A549 (cell line): ENCODE measurements at regions not wholly inside any gene's neighbourhood (a gene's known extent, or its start where the extent isn't known, plus 50 kb on each side); places are given as distances from the start of the nearest gene placed in this dataset.

Experiments
- ATAC-seq, 2 experiments: fragments of 200-7000 bp in 1 of 2; fragments of >200 bp in 1 of 2; cut with Nextera tagmentation in 1 of 2; cut with Tn5 transposase in 1 of 2; 3 replicates each; pipeline versions ENCODE4 v1.8.0 to v1.9.1; 2018 to 2020; ENCODE audit warnings: mild to moderate bottlenecking in 1 of 2, moderate library complexity in 1 of 2
- CTCF ChIA-PET: fragments of 300-600 bp; sonication (Branson Sonifier 250); formaldehyde crosslinking; extraction: SDS; loops from one replicate; lab custom pipeline; 2021; ENCODE audit warnings: antibody characterized with exemption, inconsistent platforms; lab: Yijun Ruan, JAX
- POLR2A ChIA-PET: fragments of 350-600 bp; formaldehyde crosslinking; extraction: SDS; loops from one replicate; lab custom pipeline; 2021; ENCODE audit warnings: antibody characterized with exemption, inconsistent platforms; lab: Yijun Ruan, JAX
- DNase-seq, 2 experiments: peaks; one replicate each; pipeline versions ENCODE4 v3.0.0 to v3.0.0-alpha.2; 2011 to 2016; ENCODE audit warnings: low read depth in 1 of 2, low spot score in 1 of 2
- FAIRE-seq: peaks from 2 replicates; lab custom pipeline; 2011; peaks lifted over from hg19 to GRCh38; lab: Jason Lieb, UNC
- H3K27ac ChIP-seq, 2 experiments: fragments of >200 bp; sonication (Bioruptor Twin); formaldehyde crosslinking; 3 replicates each; pipeline ENCODE4 v1.5.1; 2016 to 2017
- H3K4me1 ChIP-seq: fragments of >200 bp; sonication (Bioruptor Twin); formaldehyde crosslinking; 3 replicates; pipeline ENCODE4 v1.6.1; 2016
- H3K4me2 ChIP-seq: fragments of >200 bp; sonication (Bioruptor Twin); formaldehyde crosslinking; 3 replicates; pipeline ENCODE4 v1.6.1; 2016
- H3K4me3 ChIP-seq: fragments of >200 bp; sonication (Bioruptor Twin); formaldehyde crosslinking; 3 replicates; pipeline ENCODE4 v1.5.1; 2016
- H3K9me3 ChIP-seq: fragments of >200 bp; sonication (Bioruptor Twin); formaldehyde crosslinking; 3 replicates; pipeline ENCODE4 v1.6.1; 2016
- CEBPB ChIP-seq, 2 experiments: fragments of >200 bp in 1 of 2; sonication (Bioruptor Twin) in 1 of 2; formaldehyde crosslinking in 1 of 2; IDR thresholded peaks; 2 replicates each; pipeline ENCODE4 v1.6.1; 2012 to 2016
- CHD4 ChIP-seq: fragments of 200-600 bp; sonication (generic); IDR thresholded peaks from 2 replicates; pipeline ENCODE4 v1.6.1; 2016; ENCODE audit warnings: antibody characterized with exemption, mild to moderate bottlenecking, borderline replicate concordance
- EHMT2 ChIP-seq: fragments of 200-600 bp; sonication (generic); IDR thresholded peaks from 2 replicates; pipeline ENCODE4 v1.6.1; 2016; ENCODE audit warnings: antibody characterized with exemption, low read depth, mild to moderate bottlenecking, moderate library complexity
- GATA3 ChIP-seq: IDR thresholded peaks from 2 replicates; pipeline ENCODE4 v1.6.1; 2012; ENCODE audit warnings: borderline replicate concordance
- HMGXB4 ChIP-seq: fragments of 250-450 bp; sonication (Bioruptor Pico); IDR thresholded peaks from 2 replicates; pipeline ENCODE4 v1.5.0; 2021; ENCODE audit warnings: mild to moderate bottlenecking, moderate library complexity, borderline replicate concordance
- HOXB5 ChIP-seq: fragments of 250-450 bp; sonication (Bioruptor Pico); IDR thresholded peaks from 2 replicates; pipeline ENCODE4 v1.5.0; 2020; ENCODE audit warnings: mild to moderate bottlenecking, moderate library complexity
- JUN ChIP-seq, 2 experiments: fragments of >200 bp; sonication (Bioruptor Twin); formaldehyde crosslinking; IDR thresholded peaks; 2 replicates in 1 of 2; 3 replicates in 1 of 2; pipeline ENCODE4 v1.6.1; 2016 to 2017
- KDM1A ChIP-seq: fragments of 200-600 bp; sonication (generic); IDR thresholded peaks from 2 replicates; pipeline ENCODE4 v1.6.1; 2016; ENCODE audit warnings: low read depth, mild to moderate bottlenecking
- KDM5A ChIP-seq: fragments of 200-600 bp; sonication (generic); IDR thresholded peaks from 2 replicates; pipeline ENCODE4 v1.6.1; 2016; ENCODE audit warnings: antibody characterized with exemption, mild to moderate bottlenecking
- MAFK ChIP-seq: fragments of 450-650 bp; IDR thresholded peaks from 2 replicates; pipeline ENCODE4 v1.6.1; 2014; ENCODE audit not compliant: partially characterized antibody
- MYC ChIP-seq: IDR thresholded peaks from 2 replicates; pipeline ENCODE4 v1.6.1; 2012; ENCODE audit warnings: mild to moderate bottlenecking, inconsistent platforms, low read length, improper control_type of control experiment, borderline replicate concordance
- NFE2L2 ChIP-seq: fragments of 150-350 bp; conservative IDR thresholded peaks from 2 replicates; pipeline ENCODE4 v1.6.1; 2014; ENCODE audit warnings: low read length
- NPAS2 ChIP-seq: fragments of 250-450 bp; sonication (Bioruptor Pico); IDR thresholded peaks from 2 replicates; pipeline ENCODE4 v1.8.0; 2022; ENCODE audit warnings: mild to moderate bottlenecking, moderate library complexity, borderline replicate concordance
- PBX3 ChIP-seq: IDR thresholded peaks from 2 replicates; pipeline ENCODE4 v1.6.1; 2012
- POLR2AphosphoS2 ChIP-seq: conservative IDR thresholded peaks from 2 replicates; pipeline ENCODE4 v1.6.1; 2012; ENCODE audit warnings: low read length, improper control_type of control experiment, inconsistent platforms
- SREBF2 ChIP-seq: fragments of 450-650 bp; IDR thresholded peaks from 2 replicates; pipeline ENCODE4 v1.6.1; 2014; ENCODE audit warnings: mild to moderate bottlenecking, moderate library complexity
- TFCP2L1 ChIP-seq: fragments of 250-450 bp; sonication (Bioruptor Pico); IDR thresholded peaks from 2 replicates; pipeline ENCODE4 v1.5.0; 2021; ENCODE audit warnings: mild to moderate bottlenecking
- TP53 ChIP-seq: fragments of 250-450 bp; sonication (Bioruptor Pico); IDR thresholded peaks from 2 replicates; pipeline ENCODE4 v1.5.0; 2021; ENCODE audit warnings: mild to moderate bottlenecking, moderate library complexity
- USF2 ChIP-seq: fragments of 450-650 bp; IDR thresholded peaks from 2 replicates; pipeline ENCODE4 v1.6.1; 2014; ENCODE audit warnings: antibody characterized with exemption
- WGBS: methylation state at CpG from one replicate; pipeline ENCODE4 v1.1.6; 2017; ENCODE audit errors: missing lambda C conversion rate; 5-methylcytosine and 5-hydroxymethylcytosine counted together

GRCh38 chr9:89792189-89793123 lies 187.6 kb downstream of the GADD45G start:
- POLR2A ChIA-PET = no interaction called here
- no peak overlapping the region for H3K27ac ChIP-seq
- 45% methylated on average over 12 of the region's 12 CpGs for WGBS
- TF ChIP-seq PBX3 (no peak), SREBF2 (no peak), KDM5A (no peak), GATA3 (no peak), USF2 (no peak)
- no peak overlapping the region for H3K4me2 ChIP-seq
- H3K9me3 ChIP-seq = no peaks in the 10 kb centered on the region
- no peak overlapping the region for H3K4me3 ChIP-seq
- ATAC-seq = no peak
- CTCF ChIA-PET = no interaction called here
- no peak for DNase-seq
- no peak for FAIRE-seq
- H3K4me1 ChIP-seq = no peaks in the 10 kb centered on the region

DNA sequence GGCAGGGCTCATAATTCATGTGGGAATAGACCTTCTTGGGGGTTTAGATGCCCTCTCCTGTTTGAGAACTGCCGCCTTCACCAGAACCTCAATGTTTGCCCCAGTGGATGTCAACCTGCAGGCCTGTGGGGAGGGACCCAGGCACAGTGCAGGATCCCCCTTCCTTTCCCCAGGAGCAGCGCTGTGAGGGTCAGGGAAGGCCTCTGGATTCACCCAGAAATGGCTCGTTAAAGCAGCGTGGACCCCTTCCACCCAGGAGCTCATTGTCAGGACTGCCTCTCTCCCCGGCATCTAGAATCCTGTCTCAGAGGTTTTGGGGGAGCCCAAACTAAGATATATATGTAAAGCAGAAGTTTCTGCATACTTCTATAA lies 188.3 kb downstream of the GADD45G start:
- Histone ChIP-seq H3K9me3 (no peaks in the 10 kb centered on the region), H3K4me3 (no peak overlapping the region), H3K27ac (no peak overlapping the region), H3K4me2 (no peak overlapping the region), H3K4me1 (no peaks in the 10 kb centered on the region)
- WGBS = 53% methylated on average over 5 of the region's 5 CpGs
- ATAC-seq (no peak), DNase-seq (no peak), FAIRE-seq (no peak)
- ChIA-PET CTCF (interaction anchor here (1.1 kb wide), 1 partner anchor 11 kb away, joined by 3 read pairs; no protein-coding TSS in a partner anchor), POLR2A (no interaction called here)
- no peak for TF ChIP-seq MAFK
- TF ChIP-seq CHD4 = no peak

DNA sequence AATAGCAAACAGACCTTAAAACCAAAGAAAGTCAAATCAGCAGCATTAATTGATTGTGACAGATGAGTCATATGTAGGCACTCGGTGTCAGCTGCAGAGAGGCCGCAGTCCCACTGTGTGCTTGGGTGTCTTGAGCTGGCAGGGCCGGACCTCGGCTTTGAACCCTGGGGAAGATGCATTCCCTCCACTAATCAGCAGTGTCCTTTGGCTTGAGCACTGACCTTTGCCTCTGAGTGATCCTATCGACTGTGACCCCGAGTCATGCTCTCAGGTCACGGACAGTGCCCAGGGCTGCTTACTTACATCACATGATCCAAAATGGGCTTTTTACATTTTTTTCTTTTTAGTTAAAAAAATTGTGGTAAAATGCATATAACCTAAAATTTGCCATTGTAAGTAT lies 188.7 kb downstream of the GADD45G start:
- ChIA-PET POLR2A (no interaction called here), CTCF (interaction anchor here (1.1 kb wide), 1 partner anchor 11 kb away, joined by 3 read pairs; no protein-coding TSS in a partner anchor)
- no peaks in the 10 kb centered on the region for H3K4me1 ChIP-seq
- FAIRE-seq = no peak
- 67% methylated on average over 7 of the region's 7 CpGs for WGBS
- no peak for DNase-seq
- TF ChIP-seq POLR2AphosphoS2 = no peak
- TF ChIP-seq TFCP2L1 = no peak
- no peak for TF ChIP-seq EHMT2
- no peak for TF ChIP-seq USF2
- no peak for TF ChIP-seq TP53 (CRISPR knock-in tag)
- no peak for TF ChIP-seq MAFK
- no peak for TF ChIP-seq KDM1A
- TF ChIP-seq JUN (IDR thresholded peaks at IDR 0.05) = no peak
- no peak for TF ChIP-seq NPAS2
- no peak for TF ChIP-seq CEBPB (IDR thresholded peaks at IDR 0.05)
- no peak for TF ChIP-seq NFE2L2
- no peak for TF ChIP-seq HMGXB4 (CRISPR knock-in tag)
- no peak for TF ChIP-seq MYC
- no peak for TF ChIP-seq HOXB5
- H3K4me2 ChIP-seq = no peak overlapping the region
- no peak overlapping the region for H3K27ac ChIP-seq
- H3K4me3 ChIP-seq = no peak overlapping the region
- no peak for ATAC-seq
- no peaks in the 10 kb centered on the region for H3K9me3 ChIP-seq
